HL-60 (cell line): ENCODE measurements at regions not wholly inside any gene's neighbourhood (a gene's known extent, or its start where the extent isn't known, plus 50 kb on each side); places are given as distances from the start of the nearest gene placed in this dataset.

Experiments
- CTCF ChIP-seq: IDR thresholded peaks from one replicate; pipeline ENCODE4 v1.5.1; 2011; ENCODE audit warnings: low read length, control low read depth, inconsistent platforms; ENCODE audit not compliant: insufficient read depth
- GABPA ChIP-seq: IDR thresholded peaks from 2 replicates; pipeline ENCODE4 v1.6.1; 2012; ENCODE audit warnings: low read depth
- POLR2AphosphoS5 ChIP-seq: IDR thresholded peaks from 2 replicates; pipeline ENCODE4 v1.6.1; 2012; ENCODE audit warnings: low read depth
- REST ChIP-seq: IDR thresholded peaks from 2 replicates; pipeline ENCODE4 v1.6.1; 2012; ENCODE audit warnings: low read depth; ENCODE audit not compliant: insufficient replicate concordance
- SPI1 ChIP-seq: IDR thresholded peaks from 2 replicates; pipeline ENCODE4 v1.6.1; 2012; ENCODE audit warnings: low read depth, mild to moderate bottlenecking, borderline replicate concordance

GRCh38 chr5:144033486-144033885, 137.0 kb downstream of the YIPF5 start:
- TF ChIP-seq CTCF (no peak), GABPA (no peak), SPI1 (no peak), POLR2AphosphoS5 (no peak), REST (no peak)
